Endodermal cell (in vitro differentiated cells): ENCODE measurements at regions not wholly inside any gene's neighbourhood (a gene's known extent, or its start where the extent isn't known, plus 50 kb on each side); places are given as distances from the start of the nearest gene placed in this dataset.

Experiments used
- DNase-seq: peaks from one replicate; pipeline ENCODE4 v3.0.0-alpha.2; 2017
- H3K27ac ChIP-seq: 2 replicates; pipeline ENCODE4 v1.5.1; 2013; ENCODE audit warnings: mild to moderate bottlenecking, low read depth, low read length, moderate library complexity
- H3K27me3 ChIP-seq: 2 replicates; pipeline ENCODE4 v1.6.1; 2013; ENCODE audit warnings: mild to moderate bottlenecking, low read length, moderate library complexity; ENCODE audit not compliant: insufficient read depth, control insufficient read depth, poor library complexity, severe bottlenecking
- H3K36me3 ChIP-seq: 2 replicates; pipeline ENCODE4 v1.7.0; 2013; ENCODE audit warnings: mild to moderate bottlenecking, low read length, moderate library complexity; ENCODE audit not compliant: control insufficient read depth, insufficient read depth
- H3K4me1 ChIP-seq: one replicate; pipeline ENCODE4 v1.7.0; 2013; ENCODE audit warnings: low read length; ENCODE audit not compliant: control insufficient read depth, insufficient read depth
- H3K4me3 ChIP-seq: 2 replicates; pipeline ENCODE4 v1.5.1; 2013; ENCODE audit warnings: mild to moderate bottlenecking, low read length, moderate library complexity
- H3K9ac ChIP-seq: 2 replicates; pipeline ENCODE4 v1.6.1; 2013; ENCODE audit warnings: mild to moderate bottlenecking, low read length, moderate library complexity; ENCODE audit not compliant: poor library complexity, severe bottlenecking; ENCODE audit errors: extremely low read depth
- H3K9me3 ChIP-seq: 2 replicates; pipeline ENCODE4 v1.6.1; 2013; ENCODE audit warnings: mild to moderate bottlenecking, low read length, moderate library complexity; ENCODE audit not compliant: control insufficient read depth
- H3K27ac Mint-ChIP-seq: 2 replicates; pipeline ENCODE4 v1.8.0; 2020; ENCODE audit warnings: mixed read lengths
- H3K27me3 Mint-ChIP-seq: 2 replicates; pipeline ENCODE4 v1.8.0; 2021; ENCODE audit warnings: mild to moderate bottlenecking, mixed read lengths; ENCODE audit not compliant: insufficient read depth
- H3K36me3 Mint-ChIP-seq: 2 replicates; pipeline ENCODE4 v1.8.0; 2020; ENCODE audit warnings: low read depth, mixed read lengths
- H3K4me1 Mint-ChIP-seq: 2 replicates; pipeline ENCODE4 v1.8.0; 2020; ENCODE audit warnings: mixed read lengths
- H3K4me3 Mint-ChIP-seq: 2 replicates; pipeline ENCODE4 v1.8.0; 2020; ENCODE audit warnings: mild to moderate bottlenecking, moderate library complexity, mixed read lengths
- H3K9me3 Mint-ChIP-seq: 2 replicates; pipeline ENCODE4 v1.8.0; 2020; ENCODE audit warnings: mild to moderate bottlenecking, mixed read lengths
- WGBS, 2 experiments: methylation state at CpG; one replicate each; pipeline versions ENCODE4 v1.1.5 to v1.1.7; 2013; ENCODE audit warnings: missing lambda C conversion rate in 2 of 2, mixed read lengths in 1 of 2; ENCODE audit not compliant: insufficient coverage in 1 of 2, insufficient read length in 1 of 2; 5-methylcytosine and 5-hydroxymethylcytosine counted together
- TF ChIP-seq, protein P1 (sequence below): fragments of 200-600 bp; sonication (generic); conservative IDR thresholded peaks from 2 replicates; pipeline ENCODE4 v1.5.0; 2021; ENCODE audit warnings: antibody characterized with exemption, mild to moderate bottlenecking

GRCh38 chr2:145715601-145716000 is 1195.7 kb upstream of the ZEB2 start:
- H3K9me3 Mint-ChIP-seq = peaks cover 7% of the 10 kb centered on the region
- no peaks in the 10 kb centered on the region for H3K36me3 ChIP-seq
- H3K27ac ChIP-seq = no peak overlapping the region
- H3K9ac ChIP-seq = no peak overlapping the region
- TF ChIP-seq, protein P1, sequence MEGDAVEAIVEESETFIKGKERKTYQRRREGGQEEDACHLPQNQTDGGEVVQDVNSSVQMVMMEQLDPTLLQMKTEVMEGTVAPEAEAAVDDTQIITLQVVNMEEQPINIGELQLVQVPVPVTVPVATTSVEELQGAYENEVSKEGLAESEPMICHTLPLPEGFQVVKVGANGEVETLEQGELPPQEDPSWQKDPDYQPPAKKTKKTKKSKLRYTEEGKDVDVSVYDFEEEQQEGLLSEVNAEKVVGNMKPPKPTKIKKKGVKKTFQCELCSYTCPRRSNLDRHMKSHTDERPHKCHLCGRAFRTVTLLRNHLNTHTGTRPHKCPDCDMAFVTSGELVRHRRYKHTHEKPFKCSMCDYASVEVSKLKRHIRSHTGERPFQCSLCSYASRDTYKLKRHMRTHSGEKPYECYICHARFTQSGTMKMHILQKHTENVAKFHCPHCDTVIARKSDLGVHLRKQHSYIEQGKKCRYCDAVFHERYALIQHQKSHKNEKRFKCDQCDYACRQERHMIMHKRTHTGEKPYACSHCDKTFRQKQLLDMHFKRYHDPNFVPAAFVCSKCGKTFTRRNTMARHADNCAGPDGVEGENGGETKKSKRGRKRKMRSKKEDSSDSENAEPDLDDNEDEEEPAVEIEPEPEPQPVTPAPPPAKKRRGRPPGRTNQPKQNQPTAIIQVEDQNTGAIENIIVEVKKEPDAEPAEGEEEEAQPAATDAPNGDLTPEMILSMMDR = no peak
- H3K4me3 ChIP-seq = no peak overlapping the region
- H3K4me3 Mint-ChIP-seq = no peak overlapping the region
- no peaks in the 10 kb centered on the region for H3K4me1 Mint-ChIP-seq
- no peaks in the 10 kb centered on the region for H3K27me3 Mint-ChIP-seq
- 85 to 100% methylated on average over 1 to 2 of the region's 2 CpGs for WGBS, 2 experiments
- H3K27me3 ChIP-seq = no peaks in the 10 kb centered on the region
- H3K36me3 Mint-ChIP-seq = no peaks in the 10 kb centered on the region
- DNase-seq = no peak
- H3K9me3 ChIP-seq = no peaks in the 10 kb centered on the region
- H3K4me1 ChIP-seq = no peaks in the 10 kb centered on the region
- no peak overlapping the region for H3K27ac Mint-ChIP-seq

DNA sequence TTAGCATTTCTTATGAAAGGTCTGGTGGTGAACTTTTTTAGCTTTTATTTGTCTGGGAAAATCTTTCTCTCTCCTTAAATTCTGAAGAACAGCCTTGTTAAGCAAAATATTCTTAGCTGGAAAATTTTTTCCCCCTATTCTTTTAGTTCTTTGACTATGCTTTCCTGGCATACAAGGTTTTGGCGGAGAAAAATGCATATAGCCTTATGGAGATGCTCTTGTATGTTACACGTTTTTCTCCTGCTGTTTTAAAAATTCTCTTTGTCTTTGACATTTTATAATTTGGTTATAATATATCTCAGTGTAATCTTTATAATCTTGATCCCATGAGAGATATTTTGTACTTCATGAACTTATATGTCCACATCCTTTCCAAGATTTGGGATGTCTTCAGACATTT is 1190.4 kb upstream of the ZEB2 start:
- no peak overlapping the region for H3K4me3 ChIP-seq
- H3K9ac ChIP-seq = no peak overlapping the region
- no peaks in the 10 kb centered on the region for H3K4me1 ChIP-seq
- TF ChIP-seq, protein P1 = no peak
- H3K9me3 ChIP-seq = peaks cover 8% of the 10 kb centered on the region
- no peaks in the 10 kb centered on the region for H3K36me3 ChIP-seq
- H3K36me3 Mint-ChIP-seq = no peaks in the 10 kb centered on the region
- H3K27ac ChIP-seq = no peak overlapping the region
- 100% methylated on average over 1 to 2 of the region's 2 CpGs for WGBS, 2 experiments
- peaks cover 11% of the 10 kb centered on the region for H3K9me3 Mint-ChIP-seq
- no peak overlapping the region for H3K4me3 Mint-ChIP-seq
- no peaks in the 10 kb centered on the region for H3K27me3 Mint-ChIP-seq
- no peak overlapping the region for H3K27ac Mint-ChIP-seq
- no peaks in the 10 kb centered on the region for H3K27me3 ChIP-seq
- H3K4me1 Mint-ChIP-seq = no peaks in the 10 kb centered on the region
- no peak for DNase-seq

DNA sequence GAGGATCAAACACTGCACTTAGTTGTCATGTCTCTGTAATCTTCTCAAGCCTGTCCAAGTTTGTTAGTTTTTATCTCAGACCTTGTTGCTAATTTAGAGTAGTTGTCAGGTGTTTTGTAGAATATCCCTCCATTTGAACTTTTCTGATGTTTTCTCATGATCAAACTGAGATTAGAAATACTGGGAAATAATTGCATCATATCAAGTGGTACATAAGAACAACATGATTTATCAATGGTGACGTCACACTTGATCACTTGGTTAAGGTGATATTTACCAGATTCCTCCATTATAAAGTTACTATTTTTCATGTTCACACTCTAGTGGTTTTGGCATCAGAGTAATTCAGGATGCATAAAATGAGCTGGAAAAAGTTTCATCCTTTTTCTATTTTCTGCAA is 1182.4 kb upstream of the ZEB2 start:
- no peaks in the 10 kb centered on the region for H3K36me3 ChIP-seq
- no peak overlapping the region for H3K27ac ChIP-seq
- Mint-ChIP-seq H3K27me3 (no peaks in the 10 kb centered on the region), H3K27ac (no peak overlapping the region), H3K9me3 (peaks cover 2% of the 10 kb centered on the region), H3K36me3 (no peaks in the 10 kb centered on the region), H3K4me3 (no peak overlapping the region), H3K4me1 (no peaks in the 10 kb centered on the region)
- no peak overlapping the region for H3K4me3 ChIP-seq
- H3K27me3 ChIP-seq = no peaks in the 10 kb centered on the region
- no peaks in the 10 kb centered on the region for H3K4me1 ChIP-seq
- no peak overlapping the region for H3K9ac ChIP-seq
- 100% methylated on average over 1 of the region's 1 CpG; no CpG with 5 or more reads in 1 of the 2 experiments for WGBS, 2 experiments
- peaks cover 12% of the 10 kb centered on the region for H3K9me3 ChIP-seq
- DNase-seq = no peak
- TF ChIP-seq, protein P1 = no peak
